HG03558 (cell line): ENCODE measurements at regions not wholly inside any gene's neighbourhood (a gene's known extent, or its start where the extent isn't known, plus 50 kb on each side); places are given as distances from the start of the nearest gene placed in this dataset.

Source experiments
- ATAC-seq: cut with Tn5 transposase; IDR thresholded peaks from one replicate; pipeline ENCODE4 v1.9.1; 2021; ENCODE audit warnings: moderate number of reproducible peaks; ENCODE audit not compliant: unreplicated experiment; ENCODE audit errors: extremely low read depth

DNA sequence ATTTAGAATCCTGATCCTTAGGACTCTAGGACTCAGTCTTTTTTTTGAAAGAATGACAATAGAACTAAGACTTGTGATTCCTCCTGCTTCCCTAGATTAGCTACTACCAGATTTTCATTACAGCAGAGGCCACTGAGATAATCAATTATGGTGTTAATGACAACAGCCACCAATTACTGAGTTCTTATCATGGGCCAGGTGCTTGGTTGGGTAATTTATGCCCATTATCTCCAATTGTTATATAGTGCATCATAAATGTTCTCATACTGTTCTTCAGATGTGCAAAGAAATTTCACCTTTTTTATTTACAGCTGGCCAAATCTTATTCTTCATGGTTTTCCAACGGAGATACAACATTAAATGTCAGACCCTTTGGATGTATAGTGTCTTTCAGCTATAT is 162.9 kb upstream of the CMC1 start:
- ATAC-seq = no peak

DNA sequence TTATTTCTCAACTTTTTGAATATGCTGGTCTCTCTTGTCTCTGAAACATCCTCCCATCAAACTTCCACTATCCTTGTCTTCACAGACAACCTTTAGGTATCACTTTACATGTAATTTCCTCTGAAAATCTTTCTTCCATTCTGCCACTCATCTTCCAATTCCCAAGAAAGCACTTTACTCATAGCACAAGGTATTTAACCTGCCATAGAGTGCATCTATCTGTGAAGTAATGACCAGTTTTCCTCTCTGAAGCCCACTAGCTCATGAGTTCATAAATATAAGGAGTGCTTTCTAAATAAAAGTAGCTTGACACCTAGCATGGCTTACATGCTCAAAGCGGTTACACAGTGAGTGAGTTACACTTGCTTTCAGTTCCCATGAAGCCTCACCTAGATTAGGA is 160.7 kb upstream of the CMC1 start:
- no peak for ATAC-seq

DNA sequence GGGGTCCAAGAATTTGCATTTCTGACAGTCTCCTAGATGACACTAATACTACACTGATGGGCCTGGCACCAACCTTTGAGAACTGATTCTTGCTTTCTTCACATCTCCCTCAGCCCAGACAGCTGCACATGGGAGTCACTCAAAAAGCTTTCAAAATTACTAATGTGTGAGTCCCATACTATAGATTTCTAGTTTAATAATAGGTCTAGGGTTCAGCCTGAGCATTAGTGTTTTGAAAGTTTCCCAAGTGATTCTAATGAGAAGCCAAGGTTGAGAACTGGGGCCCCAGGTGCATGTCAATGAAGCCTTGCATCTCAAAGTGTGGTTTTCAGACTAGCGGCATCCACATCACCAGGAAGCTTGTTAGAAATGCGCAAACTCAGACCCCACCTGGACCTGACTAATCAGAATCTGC is 159.9 kb upstream of the CMC1 start:
- no peak for ATAC-seq

DNA sequence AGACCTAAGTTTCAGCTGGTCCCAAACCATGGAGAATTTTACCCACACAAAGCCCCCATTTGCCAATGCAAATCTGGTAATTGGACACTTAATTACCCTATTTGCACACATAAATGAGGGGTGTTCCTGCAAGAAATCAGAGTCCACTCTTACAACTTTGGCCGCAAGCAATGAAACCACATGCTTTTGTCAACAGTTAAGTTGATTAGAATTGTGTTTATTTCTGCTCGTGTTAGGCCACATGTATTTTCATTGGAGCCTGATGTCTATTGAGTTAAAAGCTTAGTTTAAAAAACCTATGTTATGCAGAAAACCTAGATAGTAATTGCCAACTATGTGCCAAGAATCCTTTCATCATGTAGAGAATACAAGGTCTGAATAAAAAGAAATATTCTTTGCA is 153.8 kb upstream of the CMC1 start:
- ATAC-seq = no peak

DNA sequence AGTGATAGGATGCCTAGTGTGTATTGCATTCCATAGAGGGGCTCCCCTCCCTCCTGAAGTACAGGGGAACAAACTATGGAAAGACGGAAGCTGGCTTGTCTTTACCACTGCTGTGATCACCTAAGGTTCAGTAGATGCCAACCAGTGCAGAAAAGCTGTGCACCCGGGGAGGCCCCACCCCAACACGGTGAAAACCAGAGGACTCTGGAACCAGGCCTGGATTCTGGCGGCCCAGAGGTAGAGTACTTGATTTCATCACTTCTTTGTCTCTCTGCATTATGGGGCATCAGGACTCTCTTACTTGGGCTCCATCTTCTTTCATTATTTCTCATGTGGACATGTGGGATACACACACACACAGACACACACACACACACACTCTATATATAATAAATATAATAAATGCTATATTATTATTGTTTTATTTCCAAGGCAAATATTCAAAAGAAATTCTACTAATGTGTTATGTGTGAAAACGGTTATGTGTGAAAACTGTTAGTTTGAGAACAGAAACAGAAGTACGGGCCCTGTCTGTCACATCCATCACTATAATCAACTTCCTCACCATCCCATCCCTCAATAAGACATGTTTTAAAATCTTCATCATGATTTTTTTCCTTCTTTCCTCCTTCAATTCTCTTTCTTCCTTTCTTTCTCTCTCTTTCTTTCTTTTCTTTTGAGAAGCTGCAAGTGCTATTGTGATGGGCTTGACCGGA is 152.4 kb upstream of the CMC1 start:
- no peak for ATAC-seq

DNA sequence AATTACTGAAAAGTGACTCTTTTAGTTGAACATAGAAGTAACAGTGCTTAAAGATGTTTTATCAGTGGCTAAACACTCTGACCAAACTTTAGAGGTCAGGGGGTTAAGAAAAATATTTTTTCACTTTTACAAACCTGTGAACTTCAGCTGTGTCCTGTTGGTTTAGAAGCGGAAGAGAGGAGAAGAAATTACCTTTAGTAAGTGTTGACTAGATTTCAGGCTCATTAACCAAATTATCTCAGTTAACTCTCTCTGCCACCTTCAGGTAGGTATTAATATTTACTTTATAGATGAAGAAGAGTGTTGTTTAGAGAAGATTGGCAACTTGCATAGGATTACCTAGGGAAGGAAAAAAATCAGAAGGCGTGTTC is 151.9 kb upstream of the CMC1 start:
- no peak for ATAC-seq

DNA sequence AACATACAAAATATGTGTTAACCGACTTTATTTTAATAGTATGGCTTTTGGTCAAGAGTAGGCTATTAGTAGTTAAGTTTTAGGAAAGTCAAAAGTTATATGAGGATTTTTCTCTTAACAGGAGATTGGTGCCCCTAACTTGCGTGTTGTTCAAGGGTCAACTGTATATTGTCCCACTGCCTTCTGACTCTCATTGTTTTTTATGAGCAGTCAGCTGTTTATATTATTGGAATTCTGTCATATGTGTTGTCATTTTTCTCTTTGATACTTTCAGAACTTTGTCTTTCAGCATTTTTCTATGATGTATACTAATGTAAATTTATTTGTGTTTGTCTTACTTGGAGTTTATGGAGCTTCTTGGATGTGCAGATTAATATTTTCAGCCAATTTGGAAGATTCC is 142.1 kb upstream of the CMC1 start:
- ATAC-seq = no peak

DNA sequence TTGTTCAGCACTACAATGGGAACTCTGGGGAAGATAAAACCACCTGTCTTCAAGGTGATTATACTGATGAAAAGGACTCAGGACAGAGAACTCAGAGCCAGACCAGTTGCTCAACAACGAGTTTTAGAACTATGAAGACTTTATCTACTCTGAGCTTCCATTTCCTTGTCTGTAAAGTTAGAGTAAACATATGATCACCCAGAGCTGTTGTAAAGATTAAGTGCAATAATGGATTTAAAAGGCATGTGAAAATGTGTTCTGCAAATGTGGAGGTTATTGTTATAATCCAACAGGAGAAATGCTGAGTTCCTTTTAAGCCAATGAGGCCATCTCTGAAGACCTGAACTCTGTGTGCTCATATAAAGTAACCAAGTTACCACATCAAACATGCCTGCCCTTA is 139.7 kb upstream of the CMC1 start:
- no peak for ATAC-seq

DNA sequence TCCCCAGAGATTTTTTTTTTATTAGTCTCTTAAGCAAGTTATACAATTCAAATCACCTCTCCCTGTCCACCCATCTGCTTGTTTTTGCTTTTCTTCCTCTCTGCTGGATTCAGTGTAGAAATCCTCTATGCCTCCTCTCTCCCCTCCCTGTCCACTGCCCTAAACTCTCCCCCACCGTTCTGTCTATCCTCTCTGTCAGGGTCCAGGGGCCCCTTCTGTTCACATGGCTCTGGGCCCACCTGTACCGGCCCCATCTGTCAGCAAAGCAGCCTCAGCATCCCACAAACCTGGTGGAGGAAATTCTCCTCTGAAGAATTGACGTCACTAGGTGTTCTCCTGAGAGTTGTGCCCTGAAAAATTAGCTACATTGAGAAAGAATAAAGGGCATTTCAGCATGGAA is 137.6 kb upstream of the CMC1 start:
- no peak for ATAC-seq

DNA sequence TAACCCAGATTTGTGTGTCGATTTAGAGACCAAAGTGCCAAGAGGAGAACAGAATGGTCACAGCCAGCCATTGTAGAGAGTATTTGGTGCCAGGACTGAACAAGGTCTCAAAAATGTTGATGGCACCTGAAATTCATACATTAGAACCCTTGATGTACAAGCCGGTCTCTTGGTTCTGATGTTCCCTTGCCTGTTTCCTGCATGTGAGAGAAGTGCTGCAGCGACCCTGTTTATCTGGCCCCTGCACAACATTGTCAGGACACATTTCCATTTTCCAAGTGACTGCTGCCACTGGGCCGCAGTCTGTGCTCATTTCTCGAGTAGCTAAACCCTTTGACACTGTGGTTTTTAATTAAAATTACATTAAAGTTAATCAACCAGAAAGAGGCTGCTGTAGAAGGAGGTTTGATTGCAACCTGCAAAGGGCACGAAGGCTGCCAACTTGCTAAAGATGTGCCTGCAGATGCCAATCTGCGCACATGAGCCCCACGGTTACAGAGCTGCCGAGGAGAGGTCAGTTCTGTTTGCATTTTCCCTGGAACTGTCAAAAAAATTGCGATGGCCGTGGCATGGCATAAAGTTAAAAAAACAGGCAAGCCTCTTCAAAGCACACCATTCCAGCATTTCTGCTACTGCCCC is 136.4 kb upstream of the CMC1 start:
- no peak for ATAC-seq

DNA sequence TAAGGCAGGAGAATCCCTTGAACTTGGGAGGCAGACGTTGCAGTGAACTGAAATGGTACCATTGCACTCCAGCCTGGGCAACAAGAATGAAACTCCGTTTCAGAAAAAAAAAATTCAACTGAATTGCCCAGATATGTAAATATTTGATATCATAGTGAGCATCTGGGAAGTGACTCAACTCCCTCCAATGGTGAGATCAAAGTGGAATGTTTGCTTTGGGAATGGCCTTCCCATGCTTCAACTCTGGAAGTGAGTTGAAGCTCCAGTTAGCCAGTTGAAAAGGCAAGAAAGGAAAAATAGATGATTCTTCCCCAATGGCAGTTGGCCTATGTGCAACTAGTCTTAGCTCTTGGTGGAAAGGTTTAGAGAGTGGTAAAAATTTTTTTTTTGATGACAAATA is 131.6 kb upstream of the CMC1 start:
- ATAC-seq = no peak

DNA sequence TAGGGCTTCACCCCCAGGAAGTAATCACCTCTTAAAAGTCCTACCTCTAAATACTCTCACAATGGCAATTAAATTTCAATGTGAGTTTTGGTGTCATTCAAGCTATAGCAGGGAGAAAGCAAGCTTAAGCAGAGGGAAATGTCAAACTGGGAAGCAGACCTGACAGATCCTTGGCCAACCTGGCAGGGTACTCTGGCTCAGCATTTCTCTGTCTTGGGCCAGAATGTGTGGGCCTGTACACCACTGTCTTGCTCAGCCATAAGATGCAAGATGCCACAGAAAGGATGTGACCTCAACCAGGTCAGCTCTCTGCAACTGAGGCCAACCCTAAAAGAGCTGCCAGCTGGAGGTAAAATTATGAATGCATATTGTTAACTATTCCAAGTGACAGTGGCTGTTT is 130.6 kb upstream of the CMC1 start:
- ATAC-seq = no peak

DNA sequence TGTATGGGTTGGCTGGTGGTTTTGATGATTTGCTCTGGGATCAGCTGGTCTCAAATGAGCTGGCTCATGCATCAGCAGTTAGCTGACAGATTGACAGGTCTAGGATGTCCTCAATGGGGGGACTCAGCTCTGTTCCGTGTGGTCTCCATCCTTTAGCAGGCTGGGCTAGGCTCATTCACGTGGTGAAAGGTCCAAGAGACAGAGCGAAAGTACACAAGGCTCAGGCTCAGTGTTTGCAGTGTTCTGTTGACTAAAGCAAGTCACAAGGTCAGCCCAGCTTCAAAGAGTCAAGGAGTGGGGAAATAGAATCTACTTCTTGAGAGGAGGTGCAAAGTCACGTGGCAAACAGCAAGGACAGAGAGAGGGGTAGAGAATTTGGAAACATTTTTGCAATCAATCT is 126.5 kb upstream of the CMC1 start:
- no peak for ATAC-seq

DNA sequence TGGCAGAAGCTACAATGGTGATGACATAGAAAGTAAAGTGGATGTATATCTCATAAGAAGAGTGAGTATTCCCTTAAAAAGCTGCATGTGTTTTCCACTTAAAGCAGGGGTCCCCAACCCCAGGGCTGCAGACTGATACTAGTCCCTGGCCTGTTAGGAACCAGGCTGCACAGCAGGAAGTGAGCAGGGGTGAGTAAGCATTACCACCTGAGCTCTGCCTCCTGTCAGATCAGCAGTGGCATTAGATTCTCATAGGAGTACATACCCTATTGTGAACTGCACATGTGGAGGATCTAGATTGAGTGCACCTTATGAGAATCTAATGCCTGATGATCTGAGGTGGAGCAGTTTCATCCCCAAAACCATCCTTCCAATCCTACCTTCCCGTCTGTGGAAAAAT is 126.1 kb upstream of the CMC1 start:
- no peak for ATAC-seq

DNA sequence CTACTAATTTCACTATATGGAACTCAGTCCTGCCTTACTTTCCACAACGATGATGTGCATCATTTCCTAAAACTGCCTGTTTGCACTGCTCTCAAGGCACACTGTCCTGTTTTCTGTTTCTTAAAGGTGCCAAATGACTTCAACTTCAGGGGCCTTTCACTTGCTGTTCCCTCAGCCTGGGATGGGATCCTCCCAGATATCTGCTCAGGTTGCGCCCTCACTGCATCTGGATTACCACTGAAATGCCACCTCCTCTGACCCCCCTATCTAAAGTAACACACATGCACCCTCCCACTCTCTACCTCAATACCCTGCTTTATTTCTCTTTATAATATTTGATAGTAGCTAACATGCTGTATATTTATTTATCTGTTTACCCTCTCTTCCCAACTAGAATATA is 123.8 kb upstream of the CMC1 start:
- ATAC-seq = no peak

DNA sequence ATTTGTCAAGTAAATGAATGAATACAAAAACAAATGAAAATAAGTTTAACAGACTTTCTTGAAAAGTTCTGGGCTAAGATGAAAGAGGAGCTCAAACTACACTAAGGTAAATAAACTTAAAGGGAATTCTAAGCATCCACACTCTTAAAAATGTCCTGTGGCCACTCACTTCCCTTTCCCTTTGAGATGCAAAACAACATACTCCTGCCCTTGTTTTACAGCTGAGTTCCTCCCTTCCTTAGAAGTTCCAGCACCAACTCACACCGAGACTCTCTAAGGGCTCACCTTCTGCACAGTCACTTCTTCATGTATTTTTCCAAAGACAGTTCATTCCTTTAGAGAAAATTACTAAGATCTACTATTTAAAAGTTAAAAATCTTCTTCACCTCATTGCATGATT is 123.3 kb upstream of the CMC1 start:
- no peak for ATAC-seq

DNA sequence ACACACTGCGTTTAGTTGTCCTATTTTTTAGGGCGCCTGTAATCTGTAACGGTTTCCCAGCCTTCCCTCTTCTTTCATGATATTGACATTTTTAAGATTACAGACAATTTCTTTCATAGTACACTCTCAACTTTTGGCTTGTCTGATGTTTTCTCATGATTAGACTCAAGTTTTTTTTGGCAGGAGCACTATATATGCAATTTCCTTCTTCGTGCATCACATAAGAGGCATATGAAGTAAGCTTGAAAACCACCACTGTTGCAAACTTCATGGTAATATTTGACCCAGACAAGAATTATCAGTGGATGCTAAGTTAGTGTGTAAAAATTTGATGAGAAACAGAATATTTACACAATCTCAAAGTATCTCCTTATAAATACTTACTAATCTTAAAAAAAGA is 119.2 kb upstream of the CMC1 start:
- no peak for ATAC-seq

DNA sequence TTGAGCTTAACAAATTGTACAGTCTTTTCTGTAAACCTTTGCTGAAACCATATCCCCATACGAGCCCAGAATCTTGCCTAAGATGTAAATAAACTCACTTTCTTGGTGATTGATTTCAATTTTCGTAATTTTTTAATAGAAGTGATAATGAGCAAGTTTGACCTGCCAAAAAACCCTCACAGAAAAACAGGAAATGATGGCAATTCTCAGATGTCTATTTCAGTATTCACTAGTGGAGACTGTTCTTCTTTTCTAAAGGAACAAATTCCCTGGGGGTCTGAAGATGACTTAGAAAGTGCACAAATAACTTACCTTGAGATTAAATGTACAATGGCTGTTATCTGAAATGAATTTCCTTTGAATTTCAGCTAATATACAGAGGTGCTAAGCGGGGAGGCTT is 116.5 kb upstream of the CMC1 start:
- ATAC-seq = no peak

DNA sequence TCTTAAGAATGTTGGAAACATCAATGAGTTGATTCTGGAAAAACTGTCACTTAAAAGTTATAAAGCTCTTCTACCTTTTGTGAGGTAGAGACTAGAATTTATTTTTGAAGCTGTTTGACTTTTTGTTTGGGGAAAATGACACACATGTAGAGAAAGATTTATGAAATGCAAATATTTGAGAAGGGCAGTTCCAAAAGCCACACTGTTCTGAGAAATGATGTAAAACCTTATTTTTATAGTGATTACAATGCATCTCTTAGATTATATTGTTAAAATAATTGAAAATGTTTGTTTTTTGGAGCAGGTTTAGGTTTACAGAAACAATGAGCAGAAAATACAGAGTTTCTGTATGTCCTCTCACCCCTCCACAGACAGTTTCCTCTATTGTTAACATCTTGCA is 116.1 kb upstream of the CMC1 start:
- ATAC-seq = no peak

DNA sequence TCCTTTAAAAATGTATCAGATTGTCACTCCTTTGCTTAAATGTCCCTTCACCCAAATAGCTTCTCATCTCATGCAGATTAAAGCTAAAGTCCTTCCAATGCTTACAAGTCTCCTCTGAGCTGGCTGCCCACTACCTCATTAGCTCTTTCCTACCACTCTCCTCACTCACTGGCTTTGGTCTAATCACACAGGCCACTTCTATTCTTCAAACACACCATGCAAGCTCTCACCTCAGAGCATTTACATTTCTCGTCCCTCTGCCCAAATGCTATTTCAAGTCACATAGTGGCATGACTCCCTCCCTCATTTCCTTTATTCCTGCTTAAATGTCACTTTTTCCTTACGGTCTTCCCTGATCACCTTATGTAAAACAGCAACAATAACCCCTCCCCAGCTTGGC is 110.6 kb upstream of the CMC1 start:
- no peak for ATAC-seq

DNA sequence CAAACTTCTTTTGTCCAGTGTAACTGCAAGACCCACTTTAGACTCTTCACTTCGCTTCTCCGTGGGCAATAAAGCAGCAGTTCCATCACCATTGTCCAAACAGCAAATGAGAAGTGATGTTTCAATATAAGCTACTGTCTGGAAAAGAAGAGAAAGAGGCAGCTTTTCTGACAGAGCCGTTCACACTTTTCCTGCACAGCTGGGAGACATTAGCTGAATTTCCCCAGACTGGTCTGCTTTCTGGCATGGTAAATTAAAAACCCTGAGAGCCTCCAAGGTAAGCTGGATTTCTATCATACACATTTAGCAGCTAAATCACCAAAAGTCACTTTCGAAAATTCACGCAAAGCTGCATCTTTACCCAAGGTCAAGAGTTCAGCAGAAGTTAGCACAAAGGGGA is 108.5 kb upstream of the CMC1 start:
- no peak for ATAC-seq

DNA sequence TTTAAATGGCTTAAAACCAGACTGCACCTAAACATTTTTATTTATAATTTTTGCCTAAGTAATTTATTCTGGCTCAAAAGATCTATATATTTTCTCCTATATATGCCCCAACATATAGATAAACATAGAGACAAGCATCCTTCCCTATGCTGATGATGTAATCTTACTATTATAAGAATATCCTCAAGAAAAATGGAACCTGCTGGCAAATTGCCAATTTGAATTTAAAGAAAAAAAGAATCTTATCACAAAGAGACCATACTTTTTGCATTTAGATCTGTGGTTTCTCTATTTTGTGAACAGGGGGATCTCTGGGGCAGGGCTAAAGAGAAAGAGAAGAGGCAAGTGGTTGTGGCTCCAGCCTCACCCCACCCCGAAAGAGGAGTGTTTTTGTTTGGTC is 107.2 kb upstream of the CMC1 start:
- no peak for ATAC-seq
